Muscle of arm (tissue), 1 donor: ENCODE measurements at regions not wholly inside any gene's neighbourhood (a gene's known extent, or its start where the extent isn't known, plus 50 kb on each side); places are given as distances from the start of the nearest gene placed in this dataset.

Experiments
- DNase-seq: peaks from one replicate; pipeline ENCODE4 v3.0.0-alpha.2; 2013

DNA sequence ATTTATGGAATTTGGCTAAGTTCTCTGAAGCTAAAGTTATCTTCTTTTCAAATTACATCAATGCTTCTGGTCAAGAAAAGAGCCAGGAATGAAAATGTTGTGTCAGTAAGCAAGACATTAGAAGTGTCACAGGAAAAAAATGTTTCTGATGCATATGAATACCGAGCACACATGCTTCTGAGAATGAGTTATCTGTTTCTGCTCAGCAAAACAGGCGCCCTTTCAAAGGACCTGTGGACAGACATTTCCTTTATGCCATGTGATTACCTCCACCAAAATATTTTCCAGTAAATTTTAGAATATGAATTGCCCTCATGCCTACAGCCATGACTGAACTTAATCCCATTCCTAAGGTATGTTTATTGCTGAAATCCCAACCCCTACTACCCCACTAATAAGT lies 55.4 kb upstream of the RNF180 start:
- no peak for DNase-seq

DNA sequence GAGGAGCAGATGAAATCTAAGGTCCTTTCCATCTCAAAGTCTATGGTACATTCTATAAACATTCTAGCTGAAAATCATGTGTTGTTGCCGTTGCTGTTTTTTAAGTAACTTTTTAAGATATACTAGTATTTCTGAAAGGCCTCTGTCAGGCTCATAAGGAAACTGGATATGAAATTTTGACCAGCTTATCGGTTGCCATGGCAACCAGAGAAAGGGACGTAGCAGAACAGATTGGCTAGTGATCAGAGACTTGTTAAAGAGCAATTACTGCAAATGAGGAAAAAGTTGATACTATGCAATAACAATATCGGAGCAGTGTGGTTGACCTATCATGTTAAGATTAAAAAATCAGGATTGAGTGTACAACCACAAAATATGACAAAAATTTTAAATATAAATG lies 57.0 kb upstream of the RNF180 start:
- DNase-seq, result no peak

DNA sequence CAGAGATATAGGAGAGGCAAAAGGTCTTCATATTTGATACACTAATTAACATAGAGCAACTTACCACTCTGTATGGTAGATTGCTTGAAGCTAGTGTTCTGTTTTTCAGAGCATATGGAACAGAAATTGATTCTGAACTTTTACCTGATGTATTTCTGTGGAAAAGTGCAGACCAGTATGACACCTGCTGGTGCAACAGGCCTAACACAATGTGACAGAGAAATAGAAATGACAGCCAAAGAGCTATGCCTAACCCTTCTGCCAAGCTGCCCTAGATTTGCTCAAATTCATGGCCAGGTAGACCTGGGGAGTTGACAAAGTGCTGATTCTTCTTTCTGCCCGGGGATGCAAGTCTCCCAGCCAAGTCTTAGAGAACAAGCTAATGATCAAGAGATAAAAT lies 65.4 kb upstream of the RNF180 start:
- no peak for DNase-seq

DNA sequence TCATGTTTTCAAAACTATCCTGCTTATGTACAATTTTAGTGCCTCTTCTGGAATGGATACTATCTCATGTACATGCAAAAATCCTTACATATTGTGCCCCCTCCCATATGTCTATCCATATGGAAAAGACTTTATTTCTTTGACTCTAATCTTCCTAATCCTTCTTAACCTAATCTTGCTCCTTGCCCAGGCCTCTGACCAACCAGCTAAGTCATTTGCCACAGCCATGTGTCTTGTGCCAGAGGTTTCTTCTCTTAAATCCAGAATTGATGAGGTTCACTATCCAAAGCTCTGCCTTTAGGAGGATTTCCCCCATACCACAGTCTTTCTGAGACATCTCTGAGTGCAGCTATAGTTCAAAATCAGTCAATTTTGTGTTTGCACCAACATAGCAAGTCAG lies 68.9 kb upstream of the RNF180 start:
- DNase-seq, result no peak

DNA sequence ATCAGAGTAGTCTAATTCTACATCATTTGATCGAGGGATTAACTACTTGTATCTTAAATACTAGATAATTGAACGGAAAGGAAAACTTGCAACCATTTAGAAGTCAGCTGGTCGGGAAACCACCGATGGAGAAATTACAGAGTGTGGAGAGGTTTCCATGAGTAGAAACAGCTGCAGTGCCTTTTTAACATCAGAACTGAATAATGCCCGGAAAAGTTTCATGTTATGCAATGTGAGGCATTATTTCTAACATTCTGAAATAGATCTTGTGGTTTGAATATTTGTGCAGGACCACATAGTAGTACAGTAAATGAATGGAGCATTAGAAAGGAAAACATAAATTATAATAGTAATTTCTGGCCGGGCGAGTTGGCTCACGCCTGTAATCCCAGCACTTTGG lies 88.1 kb upstream of the RNF180 start:
- no peak for DNase-seq

DNA sequence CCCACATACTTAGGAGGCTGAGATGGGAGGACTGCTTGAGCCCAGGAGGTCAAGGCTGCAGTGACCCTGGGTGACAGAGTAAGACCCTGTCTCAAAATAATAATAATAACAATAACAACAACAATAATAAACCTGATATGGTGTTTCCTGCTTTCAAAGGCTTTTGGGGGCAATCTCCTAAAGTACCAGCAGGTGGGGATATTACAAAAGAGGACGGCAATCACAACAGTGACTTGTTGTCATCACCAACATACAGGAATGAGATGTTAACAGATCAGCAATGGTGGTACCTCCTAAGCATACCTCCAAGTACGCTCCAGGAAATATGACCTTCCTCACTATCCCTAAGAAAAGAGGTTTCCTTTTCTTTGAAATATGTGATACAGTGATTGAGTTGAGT lies 91.1 kb upstream of the RNF180 start:
- peak; percentile 4 for DNase-seq

DNA sequence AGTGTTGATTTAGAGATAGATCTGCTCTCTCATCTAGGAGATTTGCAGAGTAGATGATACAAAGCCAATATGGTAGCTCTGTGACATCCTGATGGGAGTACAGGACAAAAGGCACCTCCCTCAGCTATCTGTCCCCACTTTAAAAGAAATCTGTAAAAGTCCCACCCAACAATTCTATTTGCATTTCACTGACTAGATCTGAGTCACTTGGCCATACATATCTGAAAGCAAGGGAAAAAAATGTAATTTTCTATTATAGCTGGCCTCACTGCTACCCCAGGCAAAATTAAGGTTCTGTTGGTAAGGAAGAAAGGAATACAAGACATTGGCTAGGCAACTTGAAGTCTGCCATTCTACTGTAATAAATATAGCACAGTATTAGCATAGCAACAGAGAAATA lies 96.2 kb upstream of the RNF180 start:
- DNase-seq, result no peak

DNA sequence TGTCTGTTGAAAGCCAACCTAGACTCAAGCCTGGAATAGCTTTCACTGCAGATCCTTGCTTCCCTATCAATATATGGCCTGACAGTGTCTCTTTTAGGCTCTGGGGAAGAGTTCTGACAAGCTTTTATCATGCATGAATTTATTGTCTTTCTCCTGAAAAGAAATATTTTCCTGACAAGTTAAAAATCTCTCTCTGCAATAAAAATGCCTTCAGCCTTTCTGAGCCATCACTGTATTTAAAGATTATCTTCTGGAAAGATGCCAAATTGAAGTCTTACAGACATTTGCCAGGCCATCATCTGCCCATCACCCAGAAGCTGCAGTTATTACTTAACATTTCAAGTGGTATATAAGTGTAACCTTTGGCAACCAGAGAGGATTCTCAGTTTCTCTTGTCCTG lies 88.1 kb upstream of the HTR1A start:
- DNase-seq, result no peak

DNA sequence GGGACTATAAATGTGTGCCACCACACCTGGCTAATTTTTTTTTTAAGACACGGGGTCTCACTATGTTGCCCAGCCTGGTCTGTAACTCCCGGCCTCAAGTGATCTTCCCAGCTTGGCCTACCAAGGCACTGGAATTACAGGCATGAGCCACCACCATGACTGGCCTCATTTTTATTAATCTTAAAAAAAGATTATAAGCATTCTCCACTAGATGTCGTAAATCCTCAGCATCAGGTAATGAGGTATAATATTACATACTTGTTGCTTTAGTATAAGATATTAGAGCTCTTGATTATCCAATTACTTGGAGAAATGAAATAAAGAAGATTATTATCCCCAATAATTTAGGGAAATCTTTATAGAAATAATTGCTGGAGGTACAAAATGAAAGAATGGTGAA lies 78.2 kb upstream of the HTR1A start:
- DNase-seq, result no peak

DNA sequence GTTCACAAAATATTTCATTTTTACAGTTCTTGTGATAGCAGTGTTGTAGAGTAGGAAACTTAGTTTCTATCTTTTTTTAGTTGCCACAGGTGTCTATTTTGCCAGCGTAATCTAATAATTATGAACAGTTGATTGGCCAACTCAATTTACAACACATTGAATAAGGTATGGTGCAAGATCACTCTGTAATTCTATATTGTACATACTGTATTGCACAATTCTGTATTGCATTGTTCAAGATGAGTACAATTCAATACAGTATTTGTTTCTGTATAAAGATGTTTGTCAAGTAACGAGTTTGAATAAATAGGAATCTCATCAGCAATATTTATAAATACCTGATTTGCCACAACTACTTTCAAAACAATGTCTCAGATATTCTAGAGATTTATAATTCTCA lies 64.2 kb upstream of the HTR1A start:
- no peak for DNase-seq

DNA sequence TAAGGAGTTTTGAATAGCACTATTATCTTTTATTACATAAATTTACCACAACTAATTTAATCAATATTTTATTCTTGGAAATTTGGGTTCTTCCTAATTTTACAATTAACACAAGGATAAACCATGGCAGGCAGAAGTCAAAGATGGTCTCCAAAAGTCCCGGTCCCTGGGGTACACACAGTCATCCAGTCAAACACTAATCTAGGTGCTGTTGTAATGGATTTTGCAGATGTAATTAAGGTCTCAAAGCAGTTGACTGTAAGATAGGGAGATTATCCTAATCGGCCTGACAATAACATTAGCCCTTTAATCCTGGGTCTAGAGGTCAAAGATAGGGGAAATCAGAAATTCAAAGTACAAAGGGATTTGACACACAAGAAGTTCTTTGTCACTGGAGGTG lies 57.5 kb upstream of the HTR1A start:
- no peak for DNase-seq

DNA sequence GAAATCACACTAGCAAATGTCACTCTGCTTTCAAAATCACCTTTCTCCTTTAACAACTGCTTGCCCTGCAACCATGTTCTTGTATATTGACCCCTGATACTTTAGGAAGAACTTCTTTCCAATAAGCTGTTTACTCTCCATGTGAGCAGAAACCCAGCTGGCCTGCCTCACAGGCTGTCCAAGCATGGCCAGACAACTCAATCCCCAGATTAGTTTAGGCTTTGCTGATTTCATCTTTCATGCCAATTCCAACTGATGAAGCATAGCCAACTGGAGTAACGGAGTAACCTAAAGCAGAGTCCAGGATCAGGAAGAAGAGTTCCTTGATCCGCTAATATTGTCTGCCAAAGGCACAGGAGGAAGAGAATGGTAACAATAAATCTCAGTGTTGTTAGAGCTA lies 56.7 kb upstream of the HTR1A start:
- DNase-seq, result no peak

DNA sequence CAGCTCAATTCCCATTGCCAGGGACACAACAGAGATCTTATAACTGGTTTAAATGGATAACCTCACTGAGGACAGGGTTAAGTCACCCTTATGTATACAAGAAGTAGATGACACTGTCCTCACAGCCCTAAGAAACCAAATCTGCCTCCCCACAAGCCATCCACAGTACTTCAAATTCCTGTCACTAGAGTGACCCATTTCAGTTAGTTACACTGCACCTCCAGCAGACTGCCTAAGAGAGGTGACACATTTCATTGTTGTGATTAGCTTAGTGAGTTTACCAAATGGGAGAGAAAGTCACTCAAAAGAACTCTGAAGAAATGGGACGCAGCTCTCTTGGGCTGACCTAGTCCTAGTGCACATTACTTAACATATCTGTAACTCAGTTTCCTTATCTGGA lies 53.6 kb upstream of the HTR1A start:
- no peak for DNase-seq
